Stomach (tissue), 8 donors: ENCODE measurements at regions not wholly inside any gene's neighbourhood (a gene's known extent, or its start where the extent isn't known, plus 50 kb on each side); places are given as distances from the start of the nearest gene placed in this dataset.

Experiments
- DNase-seq, 2 donors: peaks; one replicate each; pipeline versions ENCODE4 v3.0.0 to v3.0.0-alpha.2; 2013 to 2019
- H3K27ac ChIP-seq, 5 donors: fragments of 200-600 bp in 4 of 5; sonication (generic) in 4 of 5; one replicate each; pipeline ENCODE4 v1.5.1; 2013 to 2019; ENCODE audit warnings: mild to moderate bottlenecking in 1 of 5, moderate library complexity in 1 of 5
- H3K27me3 ChIP-seq, 3 donors: fragments of 200-600 bp; sonication (generic); one replicate each; pipeline ENCODE4 v1.5.1; 2017 to 2019; ENCODE audit warnings: mixed run types in 1 of 3
- H3K36me3 ChIP-seq, 4 donors: fragments of 200-600 bp; sonication (generic); 1 replicate in 3 of 4; 2 replicates in 1 of 4; pipeline ENCODE4 v1.5.1; 2016 to 2019
- H3K4me1 ChIP-seq, 4 donors: fragments of 200-600 bp; sonication (generic); one replicate each; pipeline ENCODE4 v1.5.1; 2016 to 2019
- H3K4me3 ChIP-seq, 4 donors: fragments of 200-600 bp; sonication (generic) in 3 of 4; one replicate each; pipeline ENCODE4 v1.5.1; 2016 to 2019; ENCODE audit warnings: mild to moderate bottlenecking in 1 of 4
- H3K9me3 ChIP-seq, 4 donors: fragments of 200-600 bp; sonication (generic); one replicate each; pipeline ENCODE4 v1.5.1; 2016 to 2019
- CTCF ChIP-seq, 7 experiments: fragments of 450-650 bp in 4 of 7; fragments of 200-600 bp in 3 of 7; sonication (generic) in 3 of 7; IDR thresholded peaks; one replicate each; pipeline ENCODE4 v1.5.1; 2016 to 2019; ENCODE audit warnings: antibody characterized with exemption in 7 of 7, control low read depth in 2 of 7, mild to moderate bottlenecking in 1 of 7
- EP300 ChIP-seq: sonication (generic); formaldehyde crosslinking; IDR thresholded peaks from one replicate; pipeline ENCODE4 v1.6.1; 2017; ENCODE audit warnings: antibody characterized with exemption
- POLR2A ChIP-seq, 4 donors: fragments of 450-650 bp; IDR thresholded peaks; one replicate each; pipeline ENCODE4 v1.6.1; 2016; ENCODE audit warnings: antibody characterized with exemption in 4 of 4, control low read depth in 2 of 4, mild to moderate bottlenecking in 1 of 4, moderate library complexity in 1 of 4
- POLR2AphosphoS5 ChIP-seq, 3 donors: sonication (generic); formaldehyde crosslinking; IDR thresholded peaks; one replicate each; pipeline ENCODE4 v1.6.1; 2016; ENCODE audit warnings: antibody characterized with exemption in 3 of 3
- WGBS, 5 donors: extraction: QIAGEN DNeasy Blood & Tissue Kit in 3 of 5; methylation state at CpG; one replicate each; pipeline versions ENCODE4 v1.1.5 to v1.1.7; 2013 to 2018; 5-methylcytosine and 5-hydroxymethylcytosine counted together
- intact Hi-C: fragments of 100-400 bp; cut with DNase I; formaldehyde crosslinking; loops from one replicate; pipeline ENCODE4 v1.15.1; 2023; ENCODE audit warnings: low total_unique reads
- donor health status: healthy with polysubstance abuse.
- donor health status: Bipolar disorder and iron deficiency.
- donor health status: healthy.

GRCh38 chr9:10910779-10911178 lies 298.0 kb upstream of the PTPRD start:
- Histone ChIP-seq H3K27ac (no peak overlapping the region), H3K4me3 (no peak overlapping the region), H3K9me3 (peaks cover 0 to 23% (median 9%) of the 10 kb centered on the region in 4 donors), H3K27me3 (no peaks in the 10 kb centered on the region), H3K4me1 (no peaks in the 10 kb centered on the region), H3K36me3 (no peaks in the 10 kb centered on the region)
- intact Hi-C loops = no loop called here
- no peak for TF ChIP-seq POLR2A (IDR thresholded peaks at IDR 0.05)
- no peak for TF ChIP-seq EP300
- TF ChIP-seq CTCF (IDR thresholded peaks at IDR 0.05) = no peak
- no peak for TF ChIP-seq POLR2AphosphoS5 (IDR thresholded peaks at IDR 0.05)
- 92 to 93% (median 93%) methylated on average over 25 of the region's 25 CpGs for WGBS, 5 donors
- no peak for DNase-seq

GRCh38 chr9:10911373-10911772 lies 298.6 kb upstream of the PTPRD start:
- intact Hi-C loops = no loop called here
- H3K27me3 ChIP-seq = no peaks in the 10 kb centered on the region
- H3K4me3 ChIP-seq = no peak overlapping the region
- no peaks in the 10 kb centered on the region for H3K36me3 ChIP-seq
- no peaks in the 10 kb centered on the region for H3K4me1 ChIP-seq
- no peak overlapping the region for H3K27ac ChIP-seq
- H3K9me3 ChIP-seq = peaks cover 0 to 23% (median 9%) of the 10 kb centered on the region in 4 donors
- no peak for TF ChIP-seq CTCF (IDR thresholded peaks at IDR 0.05)
- no peak for TF ChIP-seq POLR2AphosphoS5 (IDR thresholded peaks at IDR 0.05)
- TF ChIP-seq EP300 = no peak
- TF ChIP-seq POLR2A (IDR thresholded peaks at IDR 0.05) = no peak
- no peak for DNase-seq
- WGBS, 5 donors = 89 to 97% (median 93%) methylated on average over 6 of the region's 6 CpGs

GRCh38 chr9:10917001-10917400 lies 304.2 kb upstream of the PTPRD start:
- intact Hi-C loops = no loop called here
- Histone ChIP-seq H3K36me3 (no peaks in the 10 kb centered on the region), H3K9me3 (no peaks in the 10 kb centered on the region), H3K4me1 (no peaks in the 10 kb centered on the region), H3K4me3 (no peak overlapping the region), H3K27me3 (no peaks in the 10 kb centered on the region), H3K27ac (no peak overlapping the region)
- no peak for DNase-seq
- TF ChIP-seq EP300 (no peak), POLR2AphosphoS5 (IDR thresholded peaks at IDR 0.05) (no peak), CTCF (IDR thresholded peaks at IDR 0.05) (no peak), POLR2A (IDR thresholded peaks at IDR 0.05) (no peak)
- WGBS, 5 donors = 83 to 96% (median 92%) methylated on average over 2 of the region's 2 CpGs

- no peaks in the 10 kb centered on the region for H3K27me3 ChIP-seq
- 9 to 17% (median 12%) methylated on average over 2 of the region's 2 CpGs for WGBS, 5 donors
- TF ChIP-seq POLR2A (IDR thresholded peaks at IDR 0.05) = no peak
- no peak for TF ChIP-seq CTCF (IDR thresholded peaks at IDR 0.05)
- TF ChIP-seq POLR2AphosphoS5 (IDR thresholded peaks at IDR 0.05) = no peak
- TF ChIP-seq EP300 = no peak
- no peaks in the 10 kb centered on the region for H3K9me3 ChIP-seq
- H3K4me3 ChIP-seq = no peak overlapping the region
- peak in 1 of 2 donors; percentile 10 for DNase-seq
- H3K27ac ChIP-seq = no peak overlapping the region
- no peaks in the 10 kb centered on the region for H3K36me3 ChIP-seq
- intact Hi-C loops = no loop called here
- no peaks in the 10 kb centered on the region for H3K4me1 ChIP-seq
Observed at GRCh38 chr9:10921671-10922070, 308.9 kb upstream of the PTPRD start.
